ENCODE measurements at regions not wholly inside any gene's neighbourhood (a gene's known extent, or its start where the extent isn't known, plus 50 kb on each side); places are given as distances from the start of the nearest gene placed in this dataset.

GRCh38 chr18:77529492-77530176 is 280.0 kb downstream of the GALR1 start:
- H3K4me3 Mint-ChIP-seq: no peak overlapping the region

GRCh38 chr18:77530732-77531131 is 281.1 kb downstream of the GALR1 start:
- no peak for TF ChIP-seq CTCF (IDR thresholded peaks at IDR 0.05)
- H3K36me3 ChIP-seq (replicated peaks in 1 of 2; ENCODE audit: control insufficient read depth in 1 of 2, insufficient read depth in 2 of 2, low read length in 2 of 2): no peaks in the 10 kb centered on the region
- no peaks in the 10 kb centered on the region for H4K20me1 ChIP-seq (ENCODE audit: insufficient read depth, low read length)
- peaks cover 0 to 6% of the 10 kb centered on the region in 2 donors for H3K4me1 ChIP-seq (ENCODE audit: control insufficient read depth in 1 of 2, insufficient read depth in 2 of 2, low read length in 2 of 2)
- peaks cover 6 to 17% (median 10%) of the 10 kb centered on the region in 7 donors for H3K9me3 Mint-ChIP-seq
- no peaks in the 10 kb centered on the region for H3K79me2 ChIP-seq (ENCODE audit: insufficient read depth, low read length)
- peaks cover 13 to 15% of the 10 kb centered on the region in 2 donors for H3K9me3 ChIP-seq (replicated peaks in 1 of 2; ENCODE audit: control insufficient read depth in 1 of 2, insufficient read depth in 1 of 2, low read length in 2 of 2)
- no peak overlapping the region for H3K4me2 ChIP-seq (replicated peaks; ENCODE audit: extremely low read depth, low read length, poor library complexity, severe bottlenecking)
- H3K4me3 ChIP-seq (replicated peaks in 1 of 3; ENCODE audit: low read depth in 2 of 3, low read length in 3 of 3): no peak overlapping the region
- 91% methylated on average over 5 of the region's 9 CpGs for WGBS (ENCODE audit: insufficient coverage)
- H3K27me3 Mint-ChIP-seq (ENCODE audit: low read depth in 3 of 3): peaks cover 0 to 3% (median 0%) of the 10 kb centered on the region in 3 donors
- intact Hi-C loops (cut with micrococcal nuclease): no loop called here
- H2AFZ ChIP-seq (ENCODE audit: insufficient read depth, low read depth, low read length, poor library complexity, severe bottlenecking): no peak overlapping the region
- H3K4me3 Mint-ChIP-seq: no peak overlapping the region
- H3K36me3 Mint-ChIP-seq: no peaks in the 10 kb centered on the region
- H3K9ac ChIP-seq (ENCODE audit: insufficient read depth, low read length, poor library complexity, severe bottlenecking): no peak overlapping the region
- no peak for DNase-seq
- H3K27ac ChIP-seq (ENCODE audit: low read depth in 1 of 2, low read length in 2 of 2): no peak overlapping the region
- no peaks in the 10 kb centered on the region for H3K27me3 ChIP-seq (ENCODE audit: control insufficient read depth in 2 of 2, insufficient read depth in 2 of 2, low read length in 2 of 2)
- H3K4me1 Mint-ChIP-seq: peaks cover 5% of the 10 kb centered on the region
- H3K27ac Mint-ChIP-seq: no peak overlapping the region

More at GRCh38 chr18:77529492-77530176, 280.0 kb downstream of the GALR1 start:
- Mint-ChIP-seq H3K27me3 (ENCODE audit: low read depth in 3 of 3) (peaks cover 0 to 3% (median 0%) of the 10 kb centered on the region in 3 donors), H3K4me1 (peaks cover 5% of the 10 kb centered on the region), H3K27ac (no peak overlapping the region), H3K36me3 (no peaks in the 10 kb centered on the region), H3K9me3 (peaks cover 6 to 14% (median 10%) of the 10 kb centered on the region in 7 donors)
- H3K4me1 ChIP-seq (ENCODE audit: control insufficient read depth in 1 of 2, insufficient read depth in 2 of 2, low read length in 2 of 2): peaks cover 0 to 6% of the 10 kb centered on the region in 2 donors
- no peak overlapping the region for H2AFZ ChIP-seq (ENCODE audit: insufficient read depth, low read depth, low read length, poor library complexity, severe bottlenecking)
- H3K9me3 ChIP-seq (replicated peaks in 1 of 2; ENCODE audit: control insufficient read depth in 1 of 2, insufficient read depth in 1 of 2, low read length in 2 of 2): peaks cover 14 to 15% of the 10 kb centered on the region in 2 donors
- H3K9ac ChIP-seq (ENCODE audit: insufficient read depth, low read length, poor library complexity, severe bottlenecking): no peak overlapping the region
- TF ChIP-seq CTCF (IDR thresholded peaks at IDR 0.05): no peak
- no peaks in the 10 kb centered on the region for H4K20me1 ChIP-seq (ENCODE audit: insufficient read depth, low read length)
- 80% methylated on average over 1 of the region's 7 CpGs for WGBS (ENCODE audit: insufficient coverage)
- intact Hi-C loops (cut with micrococcal nuclease): no loop called here
- H3K4me3 ChIP-seq (replicated peaks in 1 of 3; ENCODE audit: low read depth in 2 of 3, low read length in 3 of 3): no peak overlapping the region
- no peaks in the 10 kb centered on the region for H3K27me3 ChIP-seq (ENCODE audit: control insufficient read depth in 2 of 2, insufficient read depth in 2 of 2, low read length in 2 of 2)
- DNase-seq: no peak
- H3K27ac ChIP-seq (ENCODE audit: low read depth in 1 of 2, low read length in 2 of 2): no peak overlapping the region
- H3K36me3 ChIP-seq (replicated peaks in 1 of 2; ENCODE audit: control insufficient read depth in 1 of 2, insufficient read depth in 2 of 2, low read length in 2 of 2): no peaks in the 10 kb centered on the region
- H3K79me2 ChIP-seq (ENCODE audit: insufficient read depth, low read length): no peaks in the 10 kb centered on the region
- H3K4me2 ChIP-seq (replicated peaks; ENCODE audit: extremely low read depth, low read length, poor library complexity, severe bottlenecking): no peak overlapping the region
